ENCODE measurements at regions not wholly inside any gene's neighbourhood (a gene's known extent, or its start where the extent isn't known, plus 50 kb on each side); places are given as distances from the start of the nearest gene placed in this dataset.

GRCh38 chr12:59046763-59047534, 126.6 kb upstream of the LRIG3 start:
- DNase-seq (ENCODE audit: low read depth, low spot score): no peak

GRCh38 chr12:59044791-59045190, 124.5 kb upstream of the LRIG3 start:
- no peak for DNase-seq (ENCODE audit: low read depth, low spot score)

- no peak for DNase-seq (ENCODE audit: low read depth, low spot score)
These were observed 121.2 kb upstream of the LRIG3 start for GRCh38 chr12:59041241-59042121.

GRCh38 chr12:59040656-59041055, 120.4 kb upstream of the LRIG3 start:
- no peak for DNase-seq (ENCODE audit: low read depth, low spot score)

GRCh38 chr12:59040043-59040442, 119.7 kb upstream of the LRIG3 start:
- no peak for DNase-seq (ENCODE audit: low read depth, low spot score)

- DNase-seq (ENCODE audit: low read depth, low spot score): no peak
These were observed 118.7 kb upstream of the LRIG3 start for GRCh38 chr12:59039005-59039404.

- DNase-seq (ENCODE audit: low read depth, low spot score): no peak
These were observed 116.9 kb upstream of the LRIG3 start for GRCh38 chr12:59036973-59037762.

- DNase-seq (ENCODE audit: low read depth, low spot score): no peak
These were observed 116.0 kb upstream of the LRIG3 start for GRCh38 chr12:59036347-59036746.

GRCh38 chr12:59031313-59031712, 111.0 kb upstream of the LRIG3 start:
- DNase-seq (ENCODE audit: low read depth, low spot score): no peak

GRCh38 chr12:59030415-59030814, 110.1 kb upstream of the LRIG3 start:
- DNase-seq (ENCODE audit: low read depth, low spot score): no peak

GRCh38 chr12:59027199-59027598, 106.9 kb upstream of the LRIG3 start:
- DNase-seq (ENCODE audit: low read depth, low spot score): no peak

- no peak for DNase-seq (ENCODE audit: low read depth, low spot score)
These were observed 103.6 kb upstream of the LRIG3 start for GRCh38 chr12:59023861-59024424.

- DNase-seq (ENCODE audit: low read depth, low spot score): no peak
These were observed 100.0 kb upstream of the LRIG3 start for GRCh38 chr12:59020073-59020946.

- no peak for DNase-seq (ENCODE audit: low read depth, low spot score)
These were observed 94.6 kb upstream of the LRIG3 start for GRCh38 chr12:59014885-59015284.

GRCh38 chr12:59010941-59011340, 90.6 kb upstream of the LRIG3 start:
- no peak for DNase-seq (ENCODE audit: low read depth, low spot score)

GRCh38 chr12:59010118-59010517, 89.8 kb upstream of the LRIG3 start:
- DNase-seq (ENCODE audit: low read depth, low spot score): no peak

- DNase-seq (ENCODE audit: low read depth, low spot score): no peak
These were observed 87.3 kb upstream of the LRIG3 start for GRCh38 chr12:59007620-59008019.

- no peak for DNase-seq (ENCODE audit: low read depth, low spot score)
These were observed 85.1 kb upstream of the LRIG3 start for GRCh38 chr12:59005193-59005955.

- no peak for DNase-seq (ENCODE audit: low read depth, low spot score)
These were observed 84.2 kb upstream of the LRIG3 start for GRCh38 chr12:59004456-59004855.

Measured in iPS DF 19.7 (cell line).